IPS-18c (cell line): ENCODE measurements at regions not wholly inside any gene's neighbourhood (a gene's known extent, or its start where the extent isn't known, plus 50 kb on each side); places are given as distances from the start of the nearest gene placed in this dataset.
"Not testable (repeated sequence)": the region's sequence is repeated elsewhere in the genome, so short reads cannot be mapped to it uniquely, and the experiment has no call there.

ENCODE experiments used
- H3K4me3 ChIP-seq: 2 replicates; pipeline ENCODE4 v1.7.0; 2013; ENCODE audit warnings: low read depth, mild to moderate bottlenecking, low read length, moderate library complexity; ENCODE audit not compliant: insufficient read depth
- H3K9me3 ChIP-seq: one replicate; pipeline ENCODE4 v1.6.1; 2013; ENCODE audit warnings: mild to moderate bottlenecking, low read length, moderate library complexity; ENCODE audit not compliant: control insufficient read depth, insufficient read depth

DNA sequence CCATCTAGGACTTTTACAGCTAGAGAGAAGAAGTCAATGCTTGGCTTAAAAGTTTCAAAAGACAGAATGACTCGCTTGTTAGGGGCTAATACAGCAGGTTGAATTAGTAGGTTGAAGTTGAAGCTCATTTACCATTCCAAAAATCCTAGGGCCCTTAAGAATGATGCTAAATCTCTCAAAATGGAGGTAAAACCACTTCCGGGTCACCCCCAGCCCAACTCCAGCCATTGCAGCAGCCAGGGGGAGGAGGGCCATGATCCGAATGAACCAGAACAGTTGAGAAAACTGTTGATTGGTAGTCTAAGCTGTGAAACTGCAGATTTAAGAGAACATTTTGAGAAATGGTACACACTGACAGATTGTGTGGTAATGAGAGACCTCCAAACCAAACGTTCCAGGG is 245.4 kb downstream of the HNRNPD start:
- Histone ChIP-seq H3K9me3 (no peaks in the 10 kb centered on the region), H3K4me3 (no peak overlapping the region)

DNA sequence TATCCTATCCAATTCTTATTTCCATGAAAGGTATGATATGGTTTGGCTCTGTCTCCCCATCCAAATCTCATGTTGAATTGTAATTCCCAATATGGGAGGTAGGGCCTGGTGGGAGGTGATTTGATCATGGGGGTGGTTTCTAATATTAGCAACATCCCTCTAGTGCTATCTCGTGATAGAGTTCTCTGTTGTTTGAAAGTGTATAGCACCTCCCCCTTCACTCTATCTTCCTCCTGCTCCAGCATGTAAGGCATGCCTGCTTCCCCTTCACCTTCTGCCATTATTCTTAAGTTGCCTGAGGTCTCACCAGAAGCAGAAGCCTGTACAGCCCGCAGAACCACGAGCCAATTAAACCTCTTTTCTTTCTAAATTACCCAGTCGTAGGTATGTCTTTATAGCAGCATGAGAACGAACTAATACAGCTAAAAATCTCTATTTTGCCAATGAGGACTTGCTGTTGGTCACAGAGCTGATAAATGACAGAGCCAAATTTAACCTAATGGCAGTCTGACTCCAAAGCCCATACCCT is 247.2 kb downstream of the HNRNPD start:
- no peaks in the 10 kb centered on the region for H3K9me3 ChIP-seq
- H3K4me3 ChIP-seq = no peak overlapping the region

DNA sequence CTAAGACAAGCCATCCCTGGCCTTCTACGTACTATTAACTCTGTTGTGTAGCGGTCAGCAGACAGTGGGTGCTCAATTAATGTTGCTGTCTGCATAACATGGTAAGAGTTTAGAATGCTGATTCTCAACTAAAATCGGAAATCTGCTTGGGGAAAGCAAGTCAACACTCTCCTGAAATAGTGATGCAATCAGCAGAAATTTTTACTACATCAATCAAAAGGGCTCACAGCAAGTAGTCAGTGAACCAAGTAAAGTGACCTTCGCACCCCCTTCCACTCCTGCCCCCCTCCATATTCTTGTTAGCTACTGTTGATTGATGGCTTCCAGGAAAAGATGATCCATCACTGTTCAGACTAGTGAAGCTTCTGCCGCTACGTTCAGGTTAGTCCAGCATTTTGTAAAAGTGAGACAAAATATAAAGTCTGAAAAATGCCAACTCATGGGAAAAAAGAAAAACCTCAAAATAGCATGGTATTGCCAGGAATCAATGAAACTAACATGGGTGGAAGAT is 247.9 kb downstream of the HNRNPD start:
- Histone ChIP-seq H3K4me3 (no peak overlapping the region), H3K9me3 (no peaks in the 10 kb centered on the region)

DNA sequence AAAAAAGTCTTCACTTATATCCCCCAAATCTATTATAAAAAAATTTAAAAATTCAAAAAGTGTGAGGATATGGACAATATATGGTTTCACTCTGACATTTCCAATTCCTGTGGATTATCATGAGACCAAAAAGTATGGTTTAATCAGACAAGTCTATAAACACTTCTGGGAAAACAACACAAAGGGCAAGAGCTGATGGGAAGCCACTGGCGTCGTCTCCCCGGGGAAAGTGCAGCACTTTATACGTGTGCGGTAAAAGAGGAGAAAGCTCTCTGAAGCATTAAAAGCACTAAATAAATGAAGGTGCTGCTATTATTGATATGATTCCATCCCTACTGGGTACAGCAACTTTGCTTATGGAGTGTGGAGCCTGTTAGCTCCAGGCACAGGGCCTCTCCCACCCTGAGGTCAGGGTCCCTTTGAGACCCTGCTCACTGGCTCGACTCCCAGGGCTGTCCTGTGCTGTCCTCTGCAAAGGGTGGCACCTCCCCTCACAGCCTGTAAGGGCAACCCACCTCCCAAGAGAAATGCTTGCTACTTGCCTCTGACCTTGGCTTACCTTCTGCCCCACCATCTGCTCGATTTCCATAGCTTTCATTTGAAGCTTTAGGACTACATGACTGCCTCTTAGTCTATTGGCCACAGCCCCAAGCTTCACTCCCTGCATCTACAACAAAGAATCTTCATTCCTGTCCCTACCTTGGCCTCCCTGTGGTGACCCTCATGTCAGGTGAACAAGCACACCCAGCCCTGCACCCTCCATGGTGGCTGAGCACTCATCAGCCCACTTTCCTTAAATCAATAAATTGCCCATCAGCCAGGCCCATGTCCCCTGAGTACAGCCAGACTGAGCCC is 248.6 kb downstream of the HNRNPD start:
- no peak overlapping the region for H3K4me3 ChIP-seq
- no peaks in the 10 kb centered on the region for H3K9me3 ChIP-seq

DNA sequence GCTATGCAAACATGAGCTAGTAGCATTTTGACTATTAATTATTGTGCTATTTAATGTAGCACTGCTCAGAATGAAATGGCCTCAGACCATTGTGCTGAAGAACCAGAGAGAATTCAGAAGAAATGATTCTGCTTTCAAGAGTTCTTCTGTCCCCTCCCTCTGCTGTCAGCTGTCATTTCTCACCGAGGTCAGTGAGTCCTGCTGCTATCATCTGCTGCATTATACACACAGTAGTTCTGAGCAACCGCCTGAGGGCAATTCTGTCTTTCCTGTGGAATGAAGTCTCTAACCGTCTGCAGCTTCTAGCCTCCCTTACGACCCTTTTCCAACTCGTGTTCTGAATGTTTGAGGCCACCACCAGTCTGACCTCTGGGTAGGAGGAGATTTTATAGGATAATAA is 249.4 kb downstream of the HNRNPD start:
- H3K4me3 ChIP-seq = no peak overlapping the region
- H3K9me3 ChIP-seq = peaks cover 4% of the 10 kb centered on the region

DNA sequence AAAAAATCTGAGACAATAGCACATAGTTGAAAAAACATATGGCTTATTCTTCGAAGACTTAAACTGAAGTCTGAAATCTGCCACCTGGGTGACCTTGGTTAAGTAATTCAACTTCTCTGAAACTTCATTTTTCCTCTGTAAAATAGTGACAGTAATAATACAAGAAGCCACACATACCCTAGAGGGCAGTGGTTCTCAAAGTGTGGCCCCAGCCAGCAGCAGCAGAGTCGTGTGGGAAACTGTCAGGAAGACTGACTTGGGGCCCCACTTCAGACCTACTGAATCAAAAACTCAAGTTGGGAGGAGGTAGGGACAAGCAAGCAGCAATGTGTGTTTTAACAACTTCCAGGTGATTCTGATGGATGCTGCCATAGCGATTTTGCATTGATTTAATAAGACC is 249.9 kb downstream of the HNRNPD start:
- H3K4me3 ChIP-seq = no peak overlapping the region
- H3K9me3 ChIP-seq = peaks cover 4% of the 10 kb centered on the region

DNA sequence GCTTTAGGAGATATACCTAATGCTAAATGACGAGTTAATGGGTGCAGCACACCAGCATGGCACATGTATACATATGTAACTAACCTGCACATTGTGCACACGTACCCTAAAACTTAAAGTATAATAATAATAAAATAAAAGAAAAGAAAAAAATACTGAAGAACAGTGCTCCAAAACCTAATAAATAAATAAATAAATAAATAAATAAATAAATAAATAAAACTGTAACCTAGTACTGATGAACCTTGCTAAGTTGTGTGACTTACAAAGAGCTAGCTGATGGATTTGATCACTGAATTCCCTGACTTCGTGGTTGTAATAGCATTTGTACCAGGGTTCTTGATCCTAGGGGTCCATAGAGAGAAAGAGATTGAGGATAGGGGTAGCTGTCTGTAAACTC is 258.6 kb downstream of the HNRNPD start:
- not testable (repeated sequence) for H3K9me3 ChIP-seq, H3K4me3 ChIP-seq

DNA sequence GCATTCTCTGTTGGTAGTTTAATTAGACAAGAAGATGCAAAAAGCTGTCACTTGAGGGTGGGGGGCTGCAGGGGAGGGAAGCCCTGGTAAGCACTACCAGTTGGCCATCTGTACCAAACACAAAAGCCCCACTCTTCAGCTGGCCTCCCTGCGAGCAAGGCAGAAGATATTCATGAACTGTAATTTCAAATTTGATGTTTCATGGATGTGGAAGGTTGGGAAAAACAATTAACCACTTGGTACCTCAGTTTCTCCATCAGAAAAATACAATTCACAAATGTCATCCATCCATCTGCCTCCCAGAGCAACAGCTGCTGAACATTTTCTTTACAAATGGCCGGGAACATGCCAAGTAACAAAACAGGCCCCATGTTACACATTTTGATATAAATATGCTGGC is 265.3 kb downstream of the HNRNPD start:
- no peak overlapping the region for H3K4me3 ChIP-seq

DNA sequence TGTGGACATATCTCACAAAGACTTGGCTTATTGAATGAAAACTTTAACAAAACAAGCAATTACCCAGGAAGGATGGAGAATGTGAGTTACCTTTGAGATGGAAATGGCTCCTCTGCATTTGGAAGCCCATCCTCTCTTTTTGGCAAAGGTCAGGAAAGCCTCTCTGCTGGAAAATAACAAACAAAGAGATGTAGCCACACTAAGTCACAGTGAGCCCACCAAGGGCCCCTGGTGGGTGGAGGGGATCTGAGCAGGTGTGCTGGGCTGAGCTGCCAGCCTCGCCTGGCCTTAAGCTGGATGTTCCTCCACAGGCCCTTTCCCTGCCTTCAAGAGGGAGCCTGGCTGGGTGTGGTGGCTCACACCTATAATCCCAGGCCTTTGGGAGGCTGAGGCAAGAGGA is 269.2 kb downstream of the HNRNPD start:
- H3K4me3 ChIP-seq = no peak overlapping the region
- no peaks in the 10 kb centered on the region for H3K9me3 ChIP-seq

More for the DNA sequence above, 265.3 kb downstream of the HNRNPD start:
- no peaks in the 10 kb centered on the region for H3K9me3 ChIP-seq

DNA sequence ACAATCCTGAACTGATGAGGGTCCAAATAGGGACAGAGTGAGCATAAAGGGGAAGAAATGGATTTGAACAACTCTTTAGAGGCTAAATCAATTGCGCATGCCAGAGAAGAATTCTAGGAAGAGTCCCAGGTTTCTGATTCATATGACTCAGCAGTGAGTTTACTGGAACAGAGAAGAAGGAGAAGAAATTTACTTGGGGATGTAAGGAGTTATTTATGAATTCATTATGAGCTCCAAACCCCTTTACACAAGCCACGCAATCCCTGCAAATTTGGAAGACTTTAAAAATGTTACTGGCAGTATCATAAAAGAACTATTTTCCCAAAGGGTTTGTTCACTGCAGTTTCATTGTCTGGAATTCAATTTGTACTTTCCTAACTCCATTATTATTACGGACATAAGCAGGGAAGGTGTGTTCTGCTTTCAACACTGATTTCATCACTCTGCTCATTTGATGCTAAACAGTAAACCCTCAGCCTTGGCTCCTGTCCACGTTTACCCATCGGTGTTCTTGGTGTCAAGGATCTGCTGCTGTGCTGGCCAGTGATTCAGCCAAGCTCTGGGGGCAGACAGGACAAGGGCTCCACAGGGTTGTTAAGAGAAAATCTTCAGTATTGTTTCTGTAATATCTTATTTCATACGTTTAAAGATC is 273.7 kb downstream of the HNRNPD start:
- Histone ChIP-seq H3K4me3 (no peak overlapping the region), H3K9me3 (no peaks in the 10 kb centered on the region)

DNA sequence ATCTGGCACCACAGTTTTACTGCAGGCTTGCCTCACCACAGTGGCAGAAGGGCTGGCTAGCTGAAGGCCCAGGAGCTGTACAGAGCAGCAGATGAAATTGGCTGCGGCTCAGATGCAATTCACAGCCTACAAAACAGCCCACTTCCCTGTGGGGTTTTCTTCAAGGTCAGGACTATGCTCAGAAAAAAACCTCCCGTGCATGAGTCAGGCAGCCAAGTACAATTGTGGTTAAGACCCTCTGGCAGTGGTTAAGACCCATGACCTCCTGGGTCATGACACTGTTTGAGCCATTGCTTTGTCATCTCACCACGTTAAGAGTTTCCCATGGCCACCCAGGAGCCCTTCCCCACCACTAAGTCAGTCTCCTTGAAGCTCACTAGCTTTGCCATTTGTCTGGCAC is 276.3 kb downstream of the HNRNPD start:
- no peaks in the 10 kb centered on the region for H3K9me3 ChIP-seq
- no peak overlapping the region for H3K4me3 ChIP-seq

DNA sequence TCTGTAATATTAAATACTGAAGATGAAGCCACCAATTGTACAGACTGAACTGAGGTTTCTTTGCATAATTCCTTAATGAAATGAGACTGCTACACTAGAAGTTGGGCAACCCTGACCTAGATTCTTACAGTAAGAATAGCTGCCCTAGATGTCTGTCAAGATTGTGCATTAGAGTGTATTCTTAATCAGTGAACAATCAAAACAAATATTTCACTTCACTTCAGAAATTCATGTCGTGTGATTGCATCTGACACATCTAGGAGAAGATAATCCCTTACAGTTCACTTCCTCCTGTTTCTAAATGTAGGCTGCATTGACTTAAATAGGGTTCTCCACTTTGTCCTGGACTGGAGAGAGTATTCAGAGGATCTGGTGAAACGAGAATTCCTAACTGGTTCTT is 283.1 kb downstream of the HNRNPD start:
- Histone ChIP-seq H3K9me3 (no peaks in the 10 kb centered on the region), H3K4me3 (no peak overlapping the region)

DNA sequence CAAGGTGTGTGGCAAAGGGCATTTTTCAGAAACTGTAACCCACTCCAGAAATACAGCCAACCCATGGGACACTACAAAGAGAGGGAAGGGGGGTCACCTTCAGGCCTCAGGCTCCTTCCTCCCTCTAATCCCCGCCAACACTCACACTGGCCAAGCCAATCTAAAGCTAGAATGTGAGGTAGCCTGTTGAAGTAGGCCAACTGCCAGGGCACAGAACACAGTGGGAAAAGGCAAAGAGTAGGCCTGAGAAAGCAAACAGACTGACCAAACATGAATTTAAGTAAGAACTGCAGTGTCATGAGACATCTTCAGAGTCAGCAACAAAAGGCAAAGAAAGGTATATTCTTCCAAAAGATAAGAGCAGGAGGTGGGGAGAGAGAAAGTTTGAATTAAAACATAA is 289.0 kb downstream of the HNRNPD start:
- Histone ChIP-seq H3K9me3 (peaks cover 2% of the 10 kb centered on the region), H3K4me3 (no peak overlapping the region)

DNA sequence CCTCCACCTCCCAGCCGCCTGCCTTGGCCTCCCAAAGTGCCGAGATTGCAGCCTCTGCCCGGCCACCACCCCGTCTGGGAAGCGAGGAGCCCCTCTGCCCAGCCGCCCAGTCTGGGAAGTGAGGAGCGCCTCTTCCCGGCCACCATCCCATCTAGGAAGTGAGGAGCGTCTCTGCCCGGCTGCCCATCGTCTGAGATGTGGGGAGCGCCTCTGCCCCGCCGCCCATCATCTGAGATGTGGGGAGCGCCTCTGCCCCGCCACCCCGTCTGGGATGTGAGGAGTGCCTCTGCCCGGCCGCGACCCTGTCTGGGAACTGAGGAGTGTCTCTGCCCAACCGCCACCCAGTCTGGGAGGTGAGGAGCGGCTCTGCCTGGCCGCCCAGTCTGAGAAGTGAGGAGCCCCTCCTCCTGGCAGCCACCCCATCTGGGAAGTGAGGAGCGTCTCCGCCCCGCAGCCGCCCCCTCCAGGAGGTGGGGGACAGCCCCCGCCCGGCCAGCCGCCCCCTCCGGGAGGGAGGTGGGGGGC is 296.3 kb downstream of the HNRNPD start:
- not testable (repeated sequence) for H3K4me3 ChIP-seq, H3K9me3 ChIP-seq

DNA sequence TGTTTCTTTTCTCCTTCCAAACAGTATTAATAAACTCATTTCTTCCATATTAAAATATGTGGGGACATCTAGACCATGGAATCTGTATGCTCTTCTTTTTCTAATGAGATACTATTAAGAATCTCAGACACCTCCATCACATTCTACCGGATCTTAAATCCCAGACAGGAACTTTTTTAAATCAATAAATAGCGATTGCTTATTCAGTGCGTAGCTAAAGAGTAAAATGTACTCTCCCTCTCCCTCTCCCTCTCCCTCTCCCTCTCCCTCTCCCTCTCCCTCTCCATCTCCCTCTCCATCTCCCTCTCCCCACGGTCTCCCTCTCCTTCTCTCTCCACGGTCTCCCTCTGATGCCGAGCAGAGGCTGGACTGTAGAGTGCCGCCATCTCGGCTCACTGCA is 297.0 kb downstream of the HNRNPD start:
- H3K9me3 ChIP-seq = no peaks in the 10 kb centered on the region
- H3K4me3 ChIP-seq = no peak overlapping the region

DNA sequence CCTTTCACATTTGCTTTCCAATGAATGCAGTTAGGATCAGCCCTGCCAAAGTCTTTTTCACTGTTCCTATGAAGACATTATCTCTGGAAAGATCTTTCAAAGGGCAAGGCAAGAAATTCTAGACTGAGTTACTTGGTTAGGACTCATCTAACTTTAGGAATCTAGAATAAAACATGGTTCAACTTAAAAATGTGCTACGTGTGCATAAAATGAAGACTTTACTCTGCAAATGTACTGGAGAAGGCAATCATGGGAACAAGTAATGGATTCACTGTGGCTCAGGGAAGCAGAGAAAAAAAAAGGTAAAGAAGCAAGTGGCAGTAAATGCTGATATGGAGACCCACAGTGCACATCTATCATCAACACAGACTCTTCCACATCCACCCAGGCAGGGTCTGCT is 297.4 kb downstream of the HNRNPD start:
- Histone ChIP-seq H3K4me3 (no peak overlapping the region), H3K9me3 (no peaks in the 10 kb centered on the region)

DNA sequence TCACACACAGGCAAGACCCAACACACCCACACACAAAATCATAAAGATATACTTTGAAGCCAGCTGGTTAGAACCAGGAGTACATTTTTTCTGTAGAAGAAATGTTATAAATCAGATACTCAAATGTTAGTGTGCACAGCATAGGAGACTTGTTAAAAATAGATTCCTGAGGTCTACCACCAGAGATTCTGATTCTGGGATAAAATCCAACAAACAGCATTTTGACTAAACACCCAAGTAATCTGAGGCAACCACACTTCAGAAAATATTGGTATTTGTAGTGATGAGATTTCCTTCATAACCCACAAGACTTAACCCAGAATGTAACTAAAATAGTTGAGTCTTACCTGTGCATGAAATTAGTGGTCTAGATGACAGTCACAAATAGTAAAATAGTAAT is 301.8 kb downstream of the HNRNPD start:
- Histone ChIP-seq H3K4me3 (no peak overlapping the region), H3K9me3 (no peaks in the 10 kb centered on the region)
